GM23248 (cell line): ENCODE measurements at regions not wholly inside any gene's neighbourhood (a gene's known extent, or its start where the extent isn't known, plus 50 kb on each side); places are given as distances from the start of the nearest gene placed in this dataset.
"Not testable (repeated sequence)": the region's sequence is repeated elsewhere in the genome, so short reads cannot be mapped to it uniquely, and the experiment has no call there.

Experiments
- EZH2 ChIP-seq: fragments of 200-600 bp; sonication (generic); IDR thresholded peaks from 2 replicates; pipeline ENCODE4 v1.6.1; 2018; ENCODE audit warnings: antibody characterized with exemption, mild to moderate bottlenecking; ENCODE audit not compliant: insufficient read depth, poor library complexity, severe bottlenecking
- EZH2phosphoT487 ChIP-seq: fragments of 200-600 bp; sonication (generic); IDR thresholded peaks from 2 replicates; pipeline ENCODE4 v1.6.1; 2018; ENCODE audit warnings: antibody characterized with exemption, moderate library complexity, mild to moderate bottlenecking, low read depth; ENCODE audit not compliant: insufficient read depth

- not testable (repeated sequence) for TF ChIP-seq EZH2, EZH2phosphoT487
Measured at GRCh38 chr10:21438914-21439313, 86.6 kb downstream of the SKIDA1 start.
